CD4-positive, alpha-beta T cell treated with Interleukin-12 subunit alpha and Interleukin-12 subunit beta, for 1 hour (primary cell): ENCODE measurements at regions not wholly inside any gene's neighbourhood (a gene's known extent, or its start where the extent isn't known, plus 50 kb on each side); places are given as distances from the start of the nearest gene placed in this dataset.
"Not testable (repeated sequence)": the region's sequence is repeated elsewhere in the genome, so short reads cannot be mapped to it uniquely, and the experiment has no call there.

Source experiments
- DNase-seq: peaks from one replicate; pipeline ENCODE4 v3.0.0-alpha.2; 2020

- peak; percentile 75 for DNase-seq
Measured at GRCh38 chr9:124126648-124127646, 115.4 kb downstream of the LHX2 start.

GRCh38 chr9:124128568-124129166, 117.1 kb downstream of the LHX2 start:
- DNase-seq = no peak

- no peak for DNase-seq
Measured at GRCh38 chr9:124130277-124131075, 118.9 kb downstream of the LHX2 start.

GRCh38 chr9:124131518-124131917, 120.0 kb downstream of the LHX2 start:
- not testable (repeated sequence) for DNase-seq

- no peak for DNase-seq
Measured at GRCh38 chr9:124132671-124133147, 121.1 kb downstream of the LHX2 start.

- peak; percentile 25 for DNase-seq
Measured at GRCh38 chr9:124133727-124134126, 122.2 kb downstream of the LHX2 start.

GRCh38 chr9:124134526-124134925, 123.0 kb downstream of the LHX2 start:
- DNase-seq = no peak

GRCh38 chr9:124135813-124136365, 121.9 kb upstream of the NEK6 start:
- no peak for DNase-seq

GRCh38 chr9:124137009-124137943, 120.5 kb upstream of the NEK6 start:
- no peak for DNase-seq

- no peak for DNase-seq
Measured at GRCh38 chr9:124137944-124138335, 119.8 kb upstream of the NEK6 start.

- DNase-seq = no peak
Measured at GRCh38 chr9:124139001-124139400, 118.7 kb upstream of the NEK6 start.

GRCh38 chr9:124140941-124141568, 116.7 kb upstream of the NEK6 start:
- no peak for DNase-seq

GRCh38 chr9:124144561-124145123, 113.1 kb upstream of the NEK6 start:
- not testable (repeated sequence) for DNase-seq

GRCh38 chr9:124146031-124146561, 111.7 kb upstream of the NEK6 start:
- DNase-seq = no peak

GRCh38 chr9:124149992-124150391, 107.8 kb upstream of the NEK6 start:
- DNase-seq = no peak

- DNase-seq = no peak
Measured at GRCh38 chr9:124163760-124164255, 93.9 kb upstream of the NEK6 start.

GRCh38 chr9:124164811-124165210, 92.9 kb upstream of the NEK6 start:
- no peak for DNase-seq

- DNase-seq = no peak
Measured at GRCh38 chr9:124174433-124174832, 83.3 kb upstream of the NEK6 start.

GRCh38 chr9:124177522-124177921, 80.2 kb upstream of the NEK6 start:
- not testable (repeated sequence) for DNase-seq
